Fibroblast of lung (primary cell): ENCODE measurements at regions not wholly inside any gene's neighbourhood (a gene's known extent, or its start where the extent isn't known, plus 50 kb on each side); places are given as distances from the start of the nearest gene placed in this dataset.

Experiments used
- CTCF ChIP-seq, 2 donors: IDR thresholded peaks in 1 of 2; conservative IDR thresholded peaks in 1 of 2; 1 replicate in 1 of 2; 2 replicates in 1 of 2; pipeline ENCODE4 v1.5.1; 2011 to 2012; ENCODE audit warnings: low read length in 2 of 2, control low read depth in 1 of 2, inconsistent platforms in 1 of 2, low read depth in 1 of 2, mild to moderate bottlenecking in 1 of 2
- EZH2 ChIP-seq: IDR thresholded peaks from 2 replicates; pipeline ENCODE4 v1.5.1; 2012; ENCODE audit warnings: low read length, control low read depth, mild to moderate bottlenecking; ENCODE audit errors: missing control alignments

DNA sequence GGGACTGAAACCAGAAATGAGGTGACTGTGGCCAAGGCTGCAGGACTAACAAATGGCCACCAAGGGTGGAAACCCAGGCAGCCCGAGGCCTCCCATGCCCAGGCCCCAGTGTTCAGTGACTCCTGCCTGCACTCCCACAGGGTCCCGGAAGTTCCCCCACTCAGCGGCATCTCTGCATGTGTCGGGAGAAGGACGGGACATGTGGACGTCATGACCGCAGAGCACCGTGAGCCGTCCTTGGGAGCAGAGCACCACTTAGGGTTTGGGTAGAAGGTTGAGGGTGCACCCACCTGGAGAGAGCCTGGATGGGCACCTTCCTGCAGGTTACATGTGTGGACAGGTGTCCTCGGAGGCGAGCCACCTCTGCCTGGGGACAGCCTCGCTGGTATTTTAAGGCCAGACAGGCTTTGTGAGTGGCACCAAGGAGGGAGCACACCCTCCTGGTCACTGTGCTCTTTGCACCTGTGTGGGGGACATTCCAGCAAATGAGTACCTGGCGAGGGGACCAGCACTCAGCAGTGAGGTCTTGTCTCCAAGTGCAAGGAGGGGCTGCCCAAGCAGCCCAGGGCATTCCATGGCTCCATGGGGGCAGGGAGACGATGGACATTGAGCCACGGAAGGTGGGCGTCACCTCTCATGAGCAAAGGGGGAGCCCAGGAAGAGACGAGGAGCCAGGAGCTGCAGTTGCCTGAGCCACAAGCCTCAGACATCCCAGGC lies 95.3 kb upstream of the TCERG1L start:
- TF ChIP-seq CTCF (conservative IDR thresholded peaks at IDR 0.05 in 1 of 2, IDR thresholded peaks at IDR 0.05 in 1 of 2; ENCODE audit: low read depth in 1 of 2, low read length in 2 of 2) (no peak), EZH2 (no peak)
